Hepatocyte (in vitro differentiated cells): ENCODE measurements at regions not wholly inside any gene's neighbourhood (a gene's known extent, or its start where the extent isn't known, plus 50 kb on each side); places are given as distances from the start of the nearest gene placed in this dataset. TPM values are rescaled to one million over a fixed set of nuclear protein-coding genes. Genes with fewer than 3 reads are reported as not detected.

Experiments used
- DNase-seq: peaks from one replicate; pipeline ENCODE4 v3.0.0-alpha.2; 2016; ENCODE audit warnings: low spot score
- H2AFZ ChIP-seq: fragments of 200-600 bp; sonication (generic); 2 replicates; pipeline ENCODE4 v1.6.0; 2016; ENCODE audit warnings: antibody characterized with exemption, mild to moderate bottlenecking
- H3K27ac ChIP-seq: fragments of 200-600 bp; sonication (generic); 2 replicates; pipeline ENCODE4 v1.5.1; 2016; ENCODE audit warnings: mild to moderate bottlenecking
- H3K27me3 ChIP-seq: fragments of 200-600 bp; sonication (generic); 2 replicates; pipeline ENCODE4 v1.6.1; 2016
- H3K36me3 ChIP-seq: fragments of 200-600 bp; sonication (generic); replicated peaks from 2 replicates; pipeline ENCODE4 v1.5.1; 2016; ENCODE audit warnings: low read depth; ENCODE audit not compliant: insufficient read depth
- H3K4me1 ChIP-seq: fragments of 200-600 bp; sonication (generic); 2 replicates; pipeline ENCODE4 v1.5.1; 2016; ENCODE audit warnings: mild to moderate bottlenecking, moderate library complexity; ENCODE audit not compliant: insufficient read depth
- H3K4me2 ChIP-seq: fragments of 200-600 bp; sonication (generic); 2 replicates; pipeline ENCODE4 v1.6.0; 2016
- H3K4me3 ChIP-seq: fragments of 200-600 bp; sonication (generic); 2 replicates; pipeline ENCODE4 v1.5.1; 2016; ENCODE audit warnings: mild to moderate bottlenecking
- H3K79me2 ChIP-seq: fragments of 200-600 bp; sonication (generic); 2 replicates; pipeline ENCODE4 v1.6.0; 2017; ENCODE audit warnings: mild to moderate bottlenecking
- H3K9me2 ChIP-seq: fragments of 200-600 bp; sonication (generic); replicated peaks from 2 replicates; pipeline ENCODE4 v1.6.0; 2017; ENCODE audit warnings: mild to moderate bottlenecking; ENCODE audit not compliant: insufficient read depth
- H3K9me3 ChIP-seq: fragments of 200-600 bp; sonication (generic); 2 replicates; pipeline ENCODE4 v1.5.1; 2016; ENCODE audit warnings: low read depth, mild to moderate bottlenecking
- H4K20me1 ChIP-seq: fragments of 200-600 bp; sonication (generic); 2 replicates; pipeline ENCODE4 v1.6.0; 2016; ENCODE audit warnings: mild to moderate bottlenecking; ENCODE audit not compliant: insufficient read depth, poor library complexity, severe bottlenecking
- EZH2 ChIP-seq: fragments of 200-600 bp; sonication (generic); IDR thresholded peaks from 2 replicates; pipeline ENCODE4 v1.6.1; 2016; ENCODE audit warnings: antibody characterized with exemption, mild to moderate bottlenecking, borderline replicate concordance
- EZH2phosphoT487 ChIP-seq: fragments of 200-600 bp; sonication (generic); IDR thresholded peaks from one replicate; pipeline ENCODE4 v1.6.1; 2018; ENCODE audit warnings: antibody characterized with exemption, mild to moderate bottlenecking, low read depth, moderate library complexity; ENCODE audit not compliant: unreplicated experiment, severe bottlenecking
- WGBS: methylation state at CpG from one replicate; pipeline ENCODE4 v1.1.6; 2016; ENCODE audit warnings: low lambda C conversion rate; ENCODE audit errors: missing lambda C conversion rate; 5-methylcytosine and 5-hydroxymethylcytosine counted together
- small RNA-seq: library from RNA; depleted of rRNA; stranded (forward); fragments of <200 nt; gene quantifications from one replicate; pipeline ENCODE3, GENCODE V24; 2014
- TF ChIP-seq, protein P1 (sequence below): fragments of 200-600 bp; sonication (generic); IDR thresholded peaks from 2 replicates; pipeline ENCODE4 v1.5.1; 2016; ENCODE audit warnings: antibody characterized with exemption, mild to moderate bottlenecking; ENCODE audit not compliant: poor library complexity

DNA sequence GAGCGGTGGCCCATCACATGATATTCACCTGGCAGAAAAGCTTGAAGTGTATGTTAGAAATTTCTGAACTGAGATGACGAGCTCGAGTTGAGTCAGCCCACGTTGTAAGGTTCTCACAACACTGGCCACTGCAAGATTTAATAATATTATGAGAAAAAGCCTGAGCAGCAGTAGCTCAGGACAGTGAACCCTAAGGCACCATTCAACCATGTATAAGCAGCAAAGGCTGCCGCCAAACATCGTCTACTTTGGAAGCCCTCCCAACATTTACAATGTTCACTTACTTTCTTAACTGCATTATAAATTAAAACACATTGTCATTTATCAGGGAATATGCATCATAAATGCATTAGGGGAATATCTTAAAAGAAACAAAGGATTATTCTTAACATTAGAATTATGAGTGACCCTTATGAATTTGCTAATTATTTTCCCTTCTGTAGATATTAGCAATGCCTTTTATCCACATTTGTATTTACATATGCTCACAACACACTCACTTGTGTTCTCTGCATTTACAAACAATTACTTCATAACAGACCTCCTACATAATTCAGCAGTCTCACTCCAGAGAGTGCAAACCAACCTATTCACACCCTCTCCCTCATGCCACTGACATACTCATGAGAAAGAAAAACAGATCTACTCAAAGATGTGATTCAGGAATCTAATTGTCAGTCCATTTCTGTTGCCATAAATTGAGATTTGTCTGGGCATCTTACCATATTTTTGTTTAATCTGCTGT lies 57.7 kb upstream of the CARD18 start:
- no peaks in the 10 kb centered on the region for H3K36me3 ChIP-seq
- no peak overlapping the region for H3K27ac ChIP-seq
- no peaks in the 10 kb centered on the region for H3K27me3 ChIP-seq
- TF ChIP-seq, protein P1, sequence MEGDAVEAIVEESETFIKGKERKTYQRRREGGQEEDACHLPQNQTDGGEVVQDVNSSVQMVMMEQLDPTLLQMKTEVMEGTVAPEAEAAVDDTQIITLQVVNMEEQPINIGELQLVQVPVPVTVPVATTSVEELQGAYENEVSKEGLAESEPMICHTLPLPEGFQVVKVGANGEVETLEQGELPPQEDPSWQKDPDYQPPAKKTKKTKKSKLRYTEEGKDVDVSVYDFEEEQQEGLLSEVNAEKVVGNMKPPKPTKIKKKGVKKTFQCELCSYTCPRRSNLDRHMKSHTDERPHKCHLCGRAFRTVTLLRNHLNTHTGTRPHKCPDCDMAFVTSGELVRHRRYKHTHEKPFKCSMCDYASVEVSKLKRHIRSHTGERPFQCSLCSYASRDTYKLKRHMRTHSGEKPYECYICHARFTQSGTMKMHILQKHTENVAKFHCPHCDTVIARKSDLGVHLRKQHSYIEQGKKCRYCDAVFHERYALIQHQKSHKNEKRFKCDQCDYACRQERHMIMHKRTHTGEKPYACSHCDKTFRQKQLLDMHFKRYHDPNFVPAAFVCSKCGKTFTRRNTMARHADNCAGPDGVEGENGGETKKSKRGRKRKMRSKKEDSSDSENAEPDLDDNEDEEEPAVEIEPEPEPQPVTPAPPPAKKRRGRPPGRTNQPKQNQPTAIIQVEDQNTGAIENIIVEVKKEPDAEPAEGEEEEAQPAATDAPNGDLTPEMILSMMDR = no peak
- TF ChIP-seq EZH2phosphoT487 (no peak), EZH2 (no peak)
- no peak for DNase-seq
- H3K79me2 ChIP-seq = no peaks in the 10 kb centered on the region
- H3K9me3 ChIP-seq = no peaks in the 10 kb centered on the region
- no peaks in the 10 kb centered on the region for H3K9me2 ChIP-seq
- H4K20me1 ChIP-seq = no peaks in the 10 kb centered on the region
- H2AFZ ChIP-seq = no peak overlapping the region
- H3K4me1 ChIP-seq = peaks cover 9% of the 10 kb centered on the region
- H3K4me2 ChIP-seq = no peak overlapping the region
- 92% methylated on average over 6 of the region's 6 CpGs for WGBS
- no peak overlapping the region for H3K4me3 ChIP-seq

DNA sequence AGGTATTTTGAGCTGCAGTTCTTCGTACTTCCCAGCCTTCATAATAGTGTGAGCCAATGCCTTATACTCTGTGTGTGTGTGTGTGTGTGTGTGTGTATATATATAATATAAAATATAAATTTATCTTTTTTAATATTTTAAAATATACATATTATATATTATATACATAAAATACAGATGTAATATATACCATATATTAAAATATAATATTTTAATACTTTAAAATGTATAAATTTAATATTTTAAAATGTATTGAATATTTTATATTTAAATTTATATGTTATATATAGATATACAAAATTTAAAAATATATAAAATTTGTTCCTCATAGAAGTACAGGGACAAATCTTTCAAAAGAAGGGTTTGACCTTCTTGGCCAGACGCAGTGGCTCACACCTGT lies 53.7 kb upstream of the CARD18 start:
- Histone ChIP-seq H3K27ac (no peak overlapping the region), H3K27me3 (no peaks in the 10 kb centered on the region), H2AFZ (no peak overlapping the region), H4K20me1 (no peaks in the 10 kb centered on the region), H3K36me3 (no peaks in the 10 kb centered on the region), H3K4me3 (no peak overlapping the region), H3K4me1 (no peaks in the 10 kb centered on the region), H3K9me2 (no peaks in the 10 kb centered on the region), H3K79me2 (no peaks in the 10 kb centered on the region), H3K4me2 (no peak overlapping the region), H3K9me3 (no peaks in the 10 kb centered on the region)
- DNase-seq = no peak
- TF ChIP-seq EZH2phosphoT487 (no peak), EZH2 (no peak)
- TF ChIP-seq, protein P1 = no peak
- WGBS = 90% methylated on average over 2 of the region's 2 CpGs

DNA sequence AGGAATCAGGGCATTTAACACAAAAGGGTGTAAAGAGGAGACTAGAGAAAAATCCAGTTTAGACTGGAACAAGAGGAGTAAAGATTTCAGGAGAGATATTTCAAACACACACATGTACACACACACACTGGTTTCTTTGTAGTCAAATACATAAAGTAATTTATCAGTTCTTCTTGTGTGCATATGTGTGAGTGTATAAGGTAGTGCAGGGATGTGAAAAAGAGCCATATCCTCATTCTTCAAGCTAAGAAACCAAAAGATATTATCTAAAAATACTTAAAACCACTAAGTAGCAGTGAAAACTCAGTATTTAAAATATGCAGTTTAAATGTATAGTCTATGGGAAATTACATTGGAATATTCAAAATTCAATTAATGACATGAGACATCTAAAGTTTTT lies 52.5 kb upstream of the CARD18 start:
- no peaks in the 10 kb centered on the region for H3K4me1 ChIP-seq
- H3K9me3 ChIP-seq = no peaks in the 10 kb centered on the region
- no peak overlapping the region for H2AFZ ChIP-seq
- H3K27me3 ChIP-seq = no peaks in the 10 kb centered on the region
- no peak overlapping the region for H3K4me2 ChIP-seq
- no peak for DNase-seq
- TF ChIP-seq, protein P1 = no peak
- TF ChIP-seq EZH2phosphoT487 (no peak), EZH2 (no peak)
- no peak overlapping the region for H3K27ac ChIP-seq
- no peaks in the 10 kb centered on the region for H3K79me2 ChIP-seq
- no peaks in the 10 kb centered on the region for H3K36me3 ChIP-seq
- H4K20me1 ChIP-seq = no peaks in the 10 kb centered on the region
- H3K9me2 ChIP-seq = no peaks in the 10 kb centered on the region
- no peak overlapping the region for H3K4me3 ChIP-seq

DNA sequence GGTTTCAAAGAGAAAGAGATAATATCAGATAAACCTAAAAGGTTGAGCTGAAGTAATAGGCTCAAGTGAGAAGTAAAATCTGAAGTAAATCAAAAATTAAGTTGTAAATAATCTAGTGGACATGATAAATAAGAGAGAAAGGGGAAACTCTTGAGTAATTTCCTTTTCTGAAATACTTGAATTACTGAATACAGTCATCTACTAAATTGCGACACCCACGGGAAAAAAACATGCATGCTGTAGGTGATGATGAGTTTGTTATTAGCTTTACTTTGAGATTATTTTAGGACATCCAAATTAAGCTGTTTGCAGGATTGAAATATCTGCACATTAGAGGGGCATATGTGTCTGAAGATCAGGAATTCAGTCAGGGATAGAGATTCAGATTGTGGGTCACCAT lies 50.0 kb upstream of the CARD18 start:
- H3K4me1 ChIP-seq = no peaks in the 10 kb centered on the region
- no peak overlapping the region for H3K4me2 ChIP-seq
- H3K36me3 ChIP-seq = no peaks in the 10 kb centered on the region
- H4K20me1 ChIP-seq = no peaks in the 10 kb centered on the region
- 94% methylated on average over 2 of the region's 2 CpGs for WGBS
- no peak overlapping the region for H3K4me3 ChIP-seq
- no peaks in the 10 kb centered on the region for H3K27me3 ChIP-seq
- DNase-seq = no peak
- H3K9me2 ChIP-seq = no peaks in the 10 kb centered on the region
- H3K27ac ChIP-seq = no peak overlapping the region
- no peaks in the 10 kb centered on the region for H3K9me3 ChIP-seq
- H2AFZ ChIP-seq = no peak overlapping the region
- no peak for TF ChIP-seq EZH2phosphoT487
- TF ChIP-seq EZH2 = no peak
- H3K79me2 ChIP-seq = no peaks in the 10 kb centered on the region

Small RNAs in the stretch of these regions (small RNA-seq; reads per million reads assigned to genes)
- not detected for gene AP003181.1
- not detected for gene RF00017
